GM21381 (cell line): ENCODE measurements at regions not wholly inside any gene's neighbourhood (a gene's known extent, or its start where the extent isn't known, plus 50 kb on each side); places are given as distances from the start of the nearest gene placed in this dataset.

Experiments used
- ATAC-seq: cut with Tn5 transposase; IDR thresholded peaks from one replicate; pipeline ENCODE4 v1.9.1; 2021; ENCODE audit warnings: mild to moderate bottlenecking, moderate library complexity; ENCODE audit not compliant: unreplicated experiment

GRCh38 chr13:34833562-34834182 is 108.4 kb upstream of the NBEA start:
- no peak for ATAC-seq

GRCh38 chr13:34842466-34842865 is 99.6 kb upstream of the NBEA start:
- no peak for ATAC-seq

DNA sequence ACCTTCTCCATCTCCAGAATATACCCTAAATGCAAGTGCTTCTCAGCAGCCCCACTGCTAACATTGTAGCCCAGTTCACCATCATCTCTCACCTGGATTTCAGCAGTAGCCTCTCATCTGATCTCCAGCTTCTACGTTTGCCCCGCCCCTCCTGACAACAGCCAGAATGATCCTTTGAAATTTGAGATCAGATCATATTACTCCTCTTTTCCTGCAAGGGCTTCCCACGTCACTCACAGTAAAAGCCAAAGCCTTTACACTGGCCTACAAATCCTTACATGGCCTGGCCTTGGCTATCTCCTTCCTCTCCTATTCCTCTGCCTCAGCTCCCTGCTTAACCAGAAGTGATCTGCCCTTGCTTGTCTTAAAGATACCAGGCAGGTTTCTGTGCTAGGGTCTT is 94.3 kb upstream of the NBEA start:
- no peak for ATAC-seq

- no peak for ATAC-seq
These were observed 92.7 kb upstream of the NBEA start for GRCh38 chr13:34849406-34849805.

- ATAC-seq, result no peak
These were observed 88.9 kb upstream of the NBEA start for GRCh38 chr13:34853161-34853560.

DNA sequence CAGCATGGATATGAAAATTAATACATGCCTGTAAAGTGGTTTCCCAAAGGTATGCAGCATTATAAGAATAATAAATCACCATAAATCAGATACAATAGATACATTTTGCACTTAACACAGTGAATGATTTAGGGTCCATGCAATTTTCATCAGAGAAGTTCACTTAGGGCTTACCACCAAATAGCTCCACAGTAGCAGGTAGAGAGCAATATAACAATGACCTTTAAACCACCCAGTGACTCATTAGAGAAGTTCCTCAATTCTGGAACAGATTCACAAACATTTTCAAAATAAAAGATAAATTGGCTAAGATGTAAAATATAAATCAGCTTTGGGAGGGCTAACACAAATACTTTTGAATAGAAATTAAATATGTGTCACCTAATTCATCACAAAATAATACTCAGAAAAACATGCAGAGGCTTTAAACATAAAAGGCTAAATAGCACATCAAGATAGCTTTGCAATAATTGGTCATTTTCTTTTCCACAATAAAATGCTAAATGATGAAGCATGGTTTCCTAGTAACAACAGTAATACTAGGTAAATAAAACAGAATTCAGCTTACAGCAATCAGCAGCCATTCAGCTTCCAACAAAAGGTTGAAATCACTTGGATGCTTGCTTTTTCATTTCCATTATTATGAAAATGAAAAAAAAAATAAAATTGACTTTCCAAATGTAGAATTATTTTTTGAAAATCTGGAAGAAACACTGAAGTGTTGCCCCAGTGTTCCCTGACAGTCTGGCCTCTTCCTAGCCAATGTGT is 84.3 kb upstream of the NBEA start:
- no peak for ATAC-seq

- no peak for ATAC-seq
These were observed 79.8 kb upstream of the NBEA start for GRCh38 chr13:34862311-34862710.

GRCh38 chr13:34862716-34863115 is 79.4 kb upstream of the NBEA start:
- no peak for ATAC-seq

- no peak for ATAC-seq
These were observed 78.5 kb upstream of the NBEA start for GRCh38 chr13:34863360-34864135.

DNA sequence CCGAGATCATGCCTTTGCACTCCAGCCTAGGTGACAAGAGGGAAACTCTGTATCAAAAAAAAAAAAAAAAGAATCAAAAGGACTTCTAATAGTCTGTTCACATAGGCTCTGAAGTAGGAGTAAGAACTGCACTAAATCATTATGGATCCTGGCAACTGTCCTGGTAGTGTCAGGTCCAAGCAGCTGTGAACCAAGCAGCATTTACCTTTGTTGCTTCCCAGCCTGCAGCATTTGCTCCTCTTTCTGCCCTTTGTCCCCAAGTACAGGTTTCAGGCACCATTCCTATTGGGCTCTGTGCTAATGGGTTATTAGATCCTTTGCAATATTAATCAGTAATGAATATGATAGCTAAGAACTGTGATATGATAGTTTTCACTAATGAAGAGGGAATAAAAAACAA is 77.4 kb upstream of the NBEA start:
- ATAC-seq, result no peak

- ATAC-seq, result no peak
These were observed 74.5 kb upstream of the NBEA start for GRCh38 chr13:34867590-34867989.

GRCh38 chr13:34868733-34869132 is 73.3 kb upstream of the NBEA start:
- no peak for ATAC-seq

DNA sequence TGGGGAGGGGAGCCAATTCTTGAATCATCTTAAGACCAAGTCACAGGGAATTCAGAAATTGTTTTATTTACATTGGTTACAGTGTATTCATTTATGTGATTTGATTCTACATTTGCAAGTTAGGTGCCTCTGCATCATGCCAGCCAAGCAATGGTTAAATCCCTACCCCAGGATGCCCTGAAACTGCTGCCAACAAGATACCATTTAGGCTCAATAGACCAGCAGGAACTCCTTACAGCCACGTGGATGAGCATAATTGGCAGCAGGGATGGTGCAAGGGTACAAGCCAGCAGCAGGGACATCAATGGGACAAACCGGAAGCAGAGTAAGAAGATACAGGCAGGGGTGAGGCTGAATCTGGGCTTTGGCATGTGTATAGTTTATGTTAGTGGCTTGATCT is 72.4 kb upstream of the NBEA start:
- no peak for ATAC-seq

DNA sequence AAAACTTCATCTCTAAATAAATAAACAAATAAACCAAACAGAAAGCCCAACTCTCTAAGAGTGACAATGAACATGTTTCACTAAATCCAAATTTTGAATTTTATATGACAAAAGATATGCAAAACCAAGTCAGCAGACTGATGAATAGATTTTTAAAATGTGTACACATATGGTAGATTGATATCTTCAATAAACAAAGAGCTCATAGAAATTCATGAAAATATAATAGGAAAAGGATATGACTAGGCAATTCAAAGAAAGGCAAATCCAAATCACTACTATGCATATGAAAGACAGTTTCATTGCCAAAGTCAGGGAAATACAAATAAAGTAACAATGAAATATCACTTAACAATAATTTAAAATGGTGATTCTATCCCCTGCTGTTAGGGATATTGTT is 63.7 kb upstream of the NBEA start:
- ATAC-seq, result no peak

- no peak for ATAC-seq
These were observed 62.2 kb upstream of the NBEA start for GRCh38 chr13:34879851-34880250.

GRCh38 chr13:34881494-34881893 is 60.6 kb upstream of the NBEA start:
- no peak for ATAC-seq

- no peak for ATAC-seq
These were observed 58.7 kb upstream of the NBEA start for GRCh38 chr13:34883396-34883795.

DNA sequence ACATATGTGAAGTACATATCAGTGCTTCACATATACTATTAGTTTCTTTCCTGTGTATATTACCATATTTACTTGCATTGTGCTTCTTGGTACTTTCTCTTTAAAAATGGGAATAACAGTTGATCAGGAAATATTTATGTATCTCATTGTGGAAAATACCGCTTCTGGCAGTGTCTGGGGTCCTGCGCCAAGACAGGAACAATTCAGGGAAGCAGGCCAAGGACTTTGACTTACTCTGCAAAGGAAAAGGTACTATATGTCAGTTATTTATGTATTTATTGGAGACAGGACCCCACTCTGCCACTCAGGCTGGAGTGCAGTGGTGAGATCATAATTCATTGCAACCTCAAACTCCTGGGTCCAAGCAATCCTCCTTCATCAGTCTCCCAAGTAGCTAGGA is 57.7 kb upstream of the NBEA start:
- no peak for ATAC-seq

DNA sequence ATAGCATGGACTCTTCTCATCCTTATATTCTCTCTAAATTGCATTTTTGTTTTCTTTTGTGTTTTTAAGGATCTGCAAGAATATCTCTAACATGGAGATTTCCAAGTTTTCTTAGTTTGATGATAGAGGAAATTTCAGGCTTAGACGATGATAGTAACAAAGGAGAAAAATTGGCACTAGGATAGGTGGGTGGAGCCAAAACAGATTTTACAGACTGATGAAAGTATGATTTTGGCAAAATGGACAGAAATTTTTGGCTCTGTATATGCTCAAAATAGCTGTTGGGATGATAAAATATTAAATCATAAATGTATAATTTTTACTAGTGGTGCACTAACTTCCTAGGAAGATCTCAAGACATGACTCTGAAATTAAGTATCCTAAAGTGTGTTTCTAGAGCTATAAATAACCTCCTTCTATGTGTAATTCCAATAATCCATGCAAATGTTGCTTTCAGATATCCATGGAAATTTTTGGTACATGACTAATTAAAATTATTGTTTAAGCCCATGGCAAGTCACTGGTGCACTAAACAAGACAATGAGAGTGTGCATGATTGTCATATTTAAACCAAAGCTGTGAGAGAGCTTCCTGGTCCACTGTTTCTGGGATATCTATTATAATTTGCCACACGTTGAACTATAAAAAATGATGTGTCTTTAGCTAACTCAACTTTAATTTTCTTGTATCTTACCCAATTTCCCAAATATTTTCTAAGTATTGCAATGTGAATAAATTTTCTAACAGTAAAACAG is 55.8 kb upstream of the NBEA start:
- ATAC-seq, result no peak

DNA sequence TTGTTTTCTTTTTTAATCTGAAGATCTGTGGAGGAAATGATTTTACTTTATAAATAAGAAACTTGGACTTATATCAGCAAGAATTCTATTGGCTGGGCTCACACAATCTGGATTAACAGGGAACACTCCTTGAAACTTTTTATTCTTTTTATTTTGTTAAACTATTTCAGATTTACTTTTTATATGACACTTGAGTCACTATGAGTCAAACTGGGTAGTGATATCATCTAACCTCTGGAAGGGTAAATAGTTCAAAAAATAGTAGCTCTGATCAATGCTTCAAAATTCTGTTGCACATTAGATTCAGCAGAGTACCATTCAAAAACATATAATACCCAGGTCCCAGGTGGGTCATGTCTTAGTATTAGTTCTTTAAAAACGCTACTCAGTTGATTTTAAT is 55.1 kb upstream of the NBEA start:
- no peak for ATAC-seq
